Activated CD4-positive, alpha-beta T cell treated with anti-CD3 and anti-CD28 coated beads, Interleukin-2, amount 50 U/mL, for 16 hours (primary cell): ENCODE measurements at regions not wholly inside any gene's neighbourhood (a gene's known extent, or its start where the extent isn't known, plus 50 kb on each side); places are given as distances from the start of the nearest gene placed in this dataset.
"Not testable (repeated sequence)": the region's sequence is repeated elsewhere in the genome, so short reads cannot be mapped to it uniquely, and the experiment has no call there.

Experiments
- DNase-seq: peaks from one replicate; pipeline ENCODE4 v3.0.0-alpha.2; 2020

DNA sequence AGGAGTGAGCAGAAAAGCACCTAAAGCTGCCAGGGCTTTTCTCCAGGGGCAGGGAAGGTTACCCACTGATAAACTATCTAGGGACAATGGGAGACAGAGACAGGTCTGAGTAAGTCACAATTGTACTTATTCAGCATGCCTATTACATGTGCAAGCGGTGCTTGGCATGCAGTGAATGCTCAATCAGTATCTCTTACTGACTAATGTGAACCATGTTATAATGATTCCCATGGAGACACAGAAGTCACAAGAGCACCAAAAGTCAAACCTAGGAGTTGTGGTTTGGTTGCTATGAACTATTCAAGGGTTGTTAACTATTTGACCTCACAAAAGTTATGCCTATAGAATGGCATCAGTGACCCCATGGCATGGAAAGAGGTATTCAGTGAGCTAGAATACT, 50.0 kb upstream of the RASGRP1 start:
- no peak for DNase-seq

- DNase-seq, result no peak
Measured at GRCh38 chr15:38617831-38618230, 53.2 kb upstream of the RASGRP1 start.

DNA sequence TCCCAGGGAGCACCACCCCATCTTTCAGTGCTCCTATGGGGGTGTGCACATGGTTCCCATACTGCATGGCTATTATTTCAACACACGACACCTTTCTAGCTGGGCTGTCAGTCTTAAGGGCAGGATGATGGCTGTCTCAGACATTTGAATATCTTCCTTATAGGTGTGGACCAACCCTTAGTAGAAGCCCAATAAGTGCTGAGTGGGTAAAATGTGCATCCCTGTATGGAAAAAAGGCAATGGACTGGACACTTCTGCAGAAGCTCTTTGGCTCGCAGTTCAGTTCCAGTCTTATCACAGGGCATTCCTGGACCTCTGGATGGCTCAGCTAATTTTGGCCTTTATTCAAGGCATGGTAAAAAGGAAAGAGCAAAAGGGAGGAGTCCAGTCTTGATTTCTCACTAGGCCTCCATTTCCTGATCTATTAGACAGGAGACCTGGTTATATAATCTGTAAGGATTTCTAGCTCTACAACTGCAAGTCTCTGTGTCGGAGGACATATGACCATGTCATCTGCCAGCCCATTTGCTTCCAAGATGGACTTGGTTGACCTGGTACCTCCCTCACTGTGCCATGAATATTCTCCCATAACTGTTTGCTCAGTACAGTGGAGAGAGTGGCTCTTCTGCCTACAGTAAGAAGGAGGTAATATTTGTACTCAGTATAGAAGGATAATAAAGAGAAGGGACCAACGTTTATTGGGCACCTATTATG, 53.8 kb upstream of the RASGRP1 start:
- DNase-seq, result no peak

DNA sequence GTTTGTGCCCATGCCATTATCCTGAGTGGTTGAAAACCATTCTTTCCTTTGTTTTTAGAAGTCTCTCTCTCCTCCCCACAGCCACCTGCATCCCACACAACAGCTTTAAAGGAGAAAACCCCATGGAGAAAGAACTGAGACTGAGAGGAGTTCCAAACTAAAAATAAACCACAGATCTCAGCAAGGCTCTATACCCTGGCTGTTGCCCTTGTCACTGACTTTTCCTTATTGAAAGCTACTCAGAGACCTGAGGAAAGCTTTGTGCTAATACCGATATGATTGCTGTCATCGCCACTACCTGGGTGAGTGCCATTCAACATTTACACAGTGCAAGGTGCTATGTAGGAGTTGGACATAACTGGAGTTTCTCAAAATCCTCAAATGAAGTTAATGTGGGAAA, 55.5 kb upstream of the RASGRP1 start:
- no peak for DNase-seq

GRCh38 chr15:38620851-38621594, 56.4 kb upstream of the RASGRP1 start:
- DNase-seq, result no peak

DNA sequence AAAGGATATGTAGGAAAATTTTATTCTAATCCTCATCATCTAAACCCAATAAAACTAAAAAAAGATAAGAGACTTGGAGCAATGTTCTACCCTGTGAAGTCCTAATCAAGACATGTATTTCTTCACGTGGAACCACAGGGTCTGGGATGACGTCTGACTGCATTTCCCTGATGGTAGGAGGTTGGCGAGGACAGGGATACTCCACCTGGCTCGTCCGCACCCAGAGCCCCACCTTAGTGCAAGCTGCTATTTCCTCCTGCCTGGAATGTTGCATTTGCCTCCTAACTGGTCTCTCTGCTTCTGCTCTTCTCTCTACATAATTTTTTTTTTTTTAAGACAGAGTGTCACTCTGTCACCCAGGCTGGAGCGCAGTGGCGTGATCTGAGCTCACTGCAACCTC, 57.7 kb upstream of the RASGRP1 start:
- DNase-seq, result no peak

- DNase-seq, result no peak
Measured at GRCh38 chr15:38622908-38623307, 58.3 kb upstream of the RASGRP1 start.

GRCh38 chr15:38623744-38624143, 59.1 kb upstream of the RASGRP1 start:
- DNase-seq, result no peak

- DNase-seq, result no peak
Measured at GRCh38 chr15:38624244-38625205, 59.9 kb upstream of the RASGRP1 start.

GRCh38 chr15:38625886-38626285, 61.3 kb upstream of the RASGRP1 start:
- DNase-seq, result no peak

GRCh38 chr15:38626443-38627050, 61.9 kb upstream of the RASGRP1 start:
- no peak for DNase-seq

GRCh38 chr15:38627689-38628277, 63.2 kb upstream of the RASGRP1 start:
- DNase-seq, result no peak

- no peak for DNase-seq
Measured at GRCh38 chr15:38631119-38632075, 66.8 kb upstream of the RASGRP1 start.

GRCh38 chr15:38635170-38635569, 70.6 kb upstream of the RASGRP1 start:
- DNase-seq, result no peak

DNA sequence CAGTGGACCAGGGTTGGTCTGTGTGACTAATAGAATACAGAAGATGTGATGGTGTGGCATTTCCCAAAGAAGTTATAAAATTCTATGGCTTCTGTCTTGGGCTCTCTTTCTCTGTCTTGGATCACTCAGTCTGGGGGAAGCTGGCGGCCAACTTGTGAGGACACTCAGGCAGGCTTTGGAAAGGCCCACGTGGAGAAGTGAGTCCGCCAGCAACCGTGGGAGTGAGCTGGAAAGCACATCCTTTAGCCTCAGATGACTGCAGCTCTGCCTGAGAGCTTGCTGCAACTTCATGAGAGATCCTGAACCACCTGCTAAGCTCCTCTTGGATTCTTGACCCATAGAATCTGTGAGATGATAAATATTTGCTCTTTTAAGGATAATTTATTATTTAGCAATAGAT, 72.0 kb upstream of the RASGRP1 start:
- no peak for DNase-seq

GRCh38 chr15:38638126-38638525, 73.5 kb upstream of the RASGRP1 start:
- DNase-seq, result no peak

GRCh38 chr15:38638811-38639210, 74.2 kb upstream of the RASGRP1 start:
- DNase-seq, result no peak

- DNase-seq, result no peak
Measured at GRCh38 chr15:38642689-38643270, 78.2 kb upstream of the RASGRP1 start.

- DNase-seq, result not testable (repeated sequence)
Measured at GRCh38 chr15:38644353-38644752, 79.7 kb upstream of the RASGRP1 start.

- no peak for DNase-seq
Measured at GRCh38 chr15:38646716-38647115, 82.1 kb upstream of the RASGRP1 start.

- no peak for DNase-seq
Measured at GRCh38 chr15:38647683-38648082, 83.1 kb upstream of the RASGRP1 start.
